ENCODE measurements at regions not wholly inside any gene's neighbourhood (a gene's known extent, or its start where the extent isn't known, plus 50 kb on each side); places are given as distances from the start of the nearest gene placed in this dataset.

- no peaks in the 10 kb centered on the region for H4K20me1 ChIP-seq (ENCODE audit: insufficient read depth, low read length)
- no peaks in the 10 kb centered on the region for H3K79me2 ChIP-seq (ENCODE audit: insufficient read depth, low read length)
- no peaks in the 10 kb centered on the region for H3K4me1 ChIP-seq (ENCODE audit: insufficient read depth, low read length)
- WGBS (ENCODE audit: low lambda C conversion rate) = 5% methylated on average over 2 of the region's 2 CpGs
- CTCF ChIA-PET (ENCODE audit: low intra/inter-chr PET ratio, low total read pairs) = no interaction called here
- TF ChIP-seq JARID2 (CRISPR knock-in tag; IDR thresholded peaks at IDR 0.05; ENCODE audit: insufficient replicate concordance) (no peak), CREB3 (CRISPR knock-in tag; IDR thresholded peaks at IDR 0.05) (no peak), MIER3 (CRISPR knock-in tag; IDR thresholded peaks at IDR 0.05; ENCODE audit: borderline replicate concordance) (no peak), NBN (conservative IDR thresholded peaks at IDR 0.05) (no peak), ZFP41 (CRISPR knock-in tag; IDR thresholded peaks at IDR 0.05; ENCODE audit: borderline replicate concordance) (no peak), PHF21A (CRISPR knock-in tag; IDR thresholded peaks at IDR 0.05) (no peak), ZNF441 (CRISPR knock-in tag; IDR thresholded peaks at IDR 0.05; ENCODE audit: borderline replicate concordance) (no peak), HDAC6 (IDR thresholded peaks at IDR 0.05; ENCODE audit: low read depth, low read length) (no peak), IRF2 (CRISPR knock-in tag; IDR thresholded peaks at IDR 0.05) (no peak), EEA1 (CRISPR knock-in tag; IDR thresholded peaks at IDR 0.05; ENCODE audit: borderline replicate concordance) (no peak), ZNF264 (CRISPR knock-in tag; IDR thresholded peaks at IDR 0.05) (no peak), ZNF503 (CRISPR knock-in tag; IDR thresholded peaks at IDR 0.05) (no peak), HOXA9 (CRISPR knock-in tag; IDR thresholded peaks at IDR 0.05; ENCODE audit: borderline replicate concordance) (no peak)
- TF ChIP-seq, protein P1, sequence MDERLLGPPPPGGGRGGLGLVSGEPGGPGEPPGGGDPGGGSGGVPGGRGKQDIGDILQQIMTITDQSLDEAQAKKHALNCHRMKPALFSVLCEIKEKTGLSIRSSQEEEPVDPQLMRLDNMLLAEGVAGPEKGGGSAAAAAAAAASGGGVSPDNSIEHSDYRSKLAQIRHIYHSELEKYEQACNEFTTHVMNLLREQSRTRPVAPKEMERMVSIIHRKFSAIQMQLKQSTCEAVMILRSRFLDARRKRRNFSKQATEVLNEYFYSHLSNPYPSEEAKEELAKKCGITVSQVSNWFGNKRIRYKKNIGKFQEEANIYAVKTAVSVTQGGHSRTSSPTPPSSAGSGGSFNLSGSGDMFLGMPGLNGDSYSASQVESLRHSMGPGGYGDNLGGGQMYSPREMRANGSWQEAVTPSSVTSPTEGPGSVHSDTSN (CRISPR knock-in tag; IDR thresholded peaks at IDR 0.05) = no peak
- intact Hi-C loops (cut with micrococcal nuclease; ENCODE audit: unreplicated experiment) = no loop called here
- FAIRE-seq = no peak
- no TSS peak for BruUV-seq (replicated peaks)
- in situ Hi-C loops (cut with HindIII; ENCODE audit: extremely low pct_ligation_motif_present, low pct_unique_long_range_greater_than_20kb) = no loop called here
- no peak overlapping the region for H3K27ac ChIP-seq (ENCODE audit: extremely low read length, insufficient read depth, low read length)
- H3K4me3 ChIP-seq (replicated peaks in 1 of 3; ENCODE audit: insufficient read depth in 1 of 3, low read depth in 2 of 3, low read length in 3 of 3) = no peak overlapping the region
- no peak for ATAC-seq
- peaks cover 0 to 8% of the 10 kb centered on the region in 2 experiments; a peak in 2 of 5 replicates for H3K27me3 ChIP-seq (ENCODE audit: control insufficient read depth in 1 of 2, insufficient read depth in 2 of 2, low read length in 2 of 2)
- H3K4me2 ChIP-seq (ENCODE audit: low read depth, low read length) = no peak overlapping the region
- no peak overlapping the region for H2AFZ ChIP-seq (ENCODE audit: low read length)
- DNase-seq (ENCODE audit: low spot score) = no peak
- no peaks in the 10 kb centered on the region for H3K36me3 ChIP-seq (replicated peaks in 1 of 2; ENCODE audit: control insufficient read depth in 1 of 2, insufficient read depth in 2 of 2, low read length in 2 of 2)
- POLR2A ChIA-PET = no interaction called here
- H3K9me3 ChIP-seq (ENCODE audit: low read length) = no peaks in the 10 kb centered on the region
- H3K9ac ChIP-seq (ENCODE audit: insufficient read depth, low read depth, low read length) = no peak overlapping the region
These were observed 52.6 kb upstream of the ABHD2 start for GRCh38 chr15:89035658-89036057.
